PC-9 (cell line): ENCODE measurements at regions not wholly inside any gene's neighbourhood (a gene's known extent, or its start where the extent isn't known, plus 50 kb on each side); places are given as distances from the start of the nearest gene placed in this dataset.
A peak's percentile ranks its signal among the peaks of the same experiment; 100 is the strongest.
"Not testable (repeated sequence)": the region's sequence is repeated elsewhere in the genome, so short reads cannot be mapped to it uniquely, and the experiment has no call there.

Experiments used
- BruUV-seq: library from RNA; stranded (reverse); fragments of 400-500 nt; replicated peaks from 2 replicates; lab custom pipeline; 2021; lab: Mats Ljungman, UMichigan
- CTCF ChIA-PET: fragments of 300-600 bp; sonication (Branson Sonifier 250); formaldehyde crosslinking; loops from one replicate; lab custom pipeline; 2022; ENCODE audit warnings: antibody characterized with exemption; lab: Charles Lee
- POLR2A ChIA-PET: fragments of 300-600 bp; sonication (Branson Sonifier 250); formaldehyde crosslinking; loops from one replicate; lab custom pipeline; 2022; ENCODE audit warnings: antibody characterized with exemption; ENCODE audit not compliant: unreplicated experiment; lab: Charles Lee
- DNase-seq, 2 experiments: peaks; one replicate each; pipeline versions ENCODE4 v3.0.0 to v3.0.0-alpha.2; 2015 to 2022; ENCODE audit warnings: mixed read lengths in 1 of 2
- H2AFZ ChIP-seq: fragments of 200-600 bp; sonication (generic); 2 replicates; pipeline ENCODE4 v1.8.1; 2017; ENCODE audit warnings: antibody characterized with exemption
- H3F3A ChIP-seq: fragments of 200-600 bp; sonication (generic); 2 replicates; pipeline ENCODE4 v1.8.1; 2017; ENCODE audit warnings: antibody characterized with exemption, mild to moderate bottlenecking, low read depth; ENCODE audit not compliant: insufficient read depth
- H3K27ac ChIP-seq: fragments of 200-600 bp; sonication (generic); 2 replicates; pipeline ENCODE4 v1.6.1; 2016; ENCODE audit warnings: mixed run types
- H3K27me3 ChIP-seq: fragments of 200-600 bp; sonication (generic); 2 replicates; pipeline ENCODE4 v1.6.1; 2016; ENCODE audit warnings: low read depth, mixed run types; ENCODE audit not compliant: insufficient read depth
- H3K36me3 ChIP-seq: fragments of 200-600 bp; sonication (generic); 2 replicates; pipeline ENCODE4 v1.6.1; 2016; ENCODE audit warnings: low read depth, mixed run types
- H3K4me1 ChIP-seq: fragments of 200-600 bp; sonication (generic); replicated peaks from 2 replicates; pipeline ENCODE4 v1.6.1; 2016; ENCODE audit warnings: mixed run types; ENCODE audit not compliant: insufficient read depth
- H3K4me2 ChIP-seq: fragments of 200-600 bp; sonication (generic); 2 replicates; pipeline ENCODE4 v1.6.1; 2017; ENCODE audit warnings: mixed run types
- H3K4me3 ChIP-seq: fragments of 200-600 bp; sonication (generic); 2 replicates; pipeline ENCODE4 v1.6.1; 2016; ENCODE audit warnings: mixed run types
- H3K79me2 ChIP-seq: fragments of 200-600 bp; sonication (generic); 2 replicates; pipeline ENCODE4 v1.6.1; 2017; ENCODE audit warnings: low read depth, mixed run types
- H3K9me2 ChIP-seq: fragments of 200-600 bp; sonication (generic); 2 replicates; pipeline ENCODE4 v1.8.1; 2017; ENCODE audit warnings: mild to moderate bottlenecking; ENCODE audit not compliant: insufficient read depth
- H3K9me3 ChIP-seq: fragments of 200-600 bp; sonication (generic); 2 replicates; pipeline ENCODE4 v1.8.1; 2016; ENCODE audit warnings: low read depth; ENCODE audit not compliant: insufficient read depth
- H4K20me1 ChIP-seq: fragments of 200-600 bp; sonication (generic); 2 replicates; pipeline ENCODE4 v1.8.1; 2017; ENCODE audit not compliant: insufficient read depth
- EZH2 ChIP-seq: fragments of 200-600 bp; sonication (generic); IDR thresholded peaks from 2 replicates; pipeline ENCODE4 v1.8.0; 2017; ENCODE audit warnings: antibody characterized with exemption, low read depth
- intact Hi-C: fragments of 100-400 bp; cut with micrococcal nuclease; formaldehyde crosslinking; loops from one replicate; pipeline ENCODE4 v1.10.0; 2022; ENCODE audit not compliant: unreplicated experiment
- TF ChIP-seq, protein P1 (sequence below): fragments of 200-600 bp; sonication (generic); conservative IDR thresholded peaks from 2 replicates; pipeline ENCODE4 v1.6.1; 2017; ENCODE audit warnings: mixed run types, antibody characterized with exemption, mild to moderate bottlenecking, moderate library complexity

GRCh38 chr12:90216020-90216552 is 507.4 kb upstream of the ATP2B1 start:
- no peak overlapping the region for H3K4me3 ChIP-seq
- 0 out of 2 replicates have a peak, but pooled peaks cover 5% of the 10 kb centered on the region for H3K9me2 ChIP-seq
- H3K79me2 ChIP-seq: no peaks in the 10 kb centered on the region
- H4K20me1 ChIP-seq: no peaks in the 10 kb centered on the region
- POLR2A ChIA-PET: no interaction called here
- no peak overlapping the region for H3K27ac ChIP-seq
- H3F3A ChIP-seq: no peaks in the 10 kb centered on the region
- DNase-seq: no peak
- H3K4me1 ChIP-seq: no peaks in the 10 kb centered on the region
- H3K36me3 ChIP-seq: no peaks in the 10 kb centered on the region
- CTCF ChIA-PET: no interaction called here
- no TSS peak for BruUV-seq
- no peaks in the 10 kb centered on the region for H3K9me3 ChIP-seq
- TF ChIP-seq, protein P1, sequence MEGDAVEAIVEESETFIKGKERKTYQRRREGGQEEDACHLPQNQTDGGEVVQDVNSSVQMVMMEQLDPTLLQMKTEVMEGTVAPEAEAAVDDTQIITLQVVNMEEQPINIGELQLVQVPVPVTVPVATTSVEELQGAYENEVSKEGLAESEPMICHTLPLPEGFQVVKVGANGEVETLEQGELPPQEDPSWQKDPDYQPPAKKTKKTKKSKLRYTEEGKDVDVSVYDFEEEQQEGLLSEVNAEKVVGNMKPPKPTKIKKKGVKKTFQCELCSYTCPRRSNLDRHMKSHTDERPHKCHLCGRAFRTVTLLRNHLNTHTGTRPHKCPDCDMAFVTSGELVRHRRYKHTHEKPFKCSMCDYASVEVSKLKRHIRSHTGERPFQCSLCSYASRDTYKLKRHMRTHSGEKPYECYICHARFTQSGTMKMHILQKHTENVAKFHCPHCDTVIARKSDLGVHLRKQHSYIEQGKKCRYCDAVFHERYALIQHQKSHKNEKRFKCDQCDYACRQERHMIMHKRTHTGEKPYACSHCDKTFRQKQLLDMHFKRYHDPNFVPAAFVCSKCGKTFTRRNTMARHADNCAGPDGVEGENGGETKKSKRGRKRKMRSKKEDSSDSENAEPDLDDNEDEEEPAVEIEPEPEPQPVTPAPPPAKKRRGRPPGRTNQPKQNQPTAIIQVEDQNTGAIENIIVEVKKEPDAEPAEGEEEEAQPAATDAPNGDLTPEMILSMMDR: no peak
- TF ChIP-seq EZH2: no peak
- no peak overlapping the region for H3K4me2 ChIP-seq
- intact Hi-C loops: no loop called here
- H3K27me3 ChIP-seq: no peaks in the 10 kb centered on the region
- H2AFZ ChIP-seq: no peak overlapping the region

DNA sequence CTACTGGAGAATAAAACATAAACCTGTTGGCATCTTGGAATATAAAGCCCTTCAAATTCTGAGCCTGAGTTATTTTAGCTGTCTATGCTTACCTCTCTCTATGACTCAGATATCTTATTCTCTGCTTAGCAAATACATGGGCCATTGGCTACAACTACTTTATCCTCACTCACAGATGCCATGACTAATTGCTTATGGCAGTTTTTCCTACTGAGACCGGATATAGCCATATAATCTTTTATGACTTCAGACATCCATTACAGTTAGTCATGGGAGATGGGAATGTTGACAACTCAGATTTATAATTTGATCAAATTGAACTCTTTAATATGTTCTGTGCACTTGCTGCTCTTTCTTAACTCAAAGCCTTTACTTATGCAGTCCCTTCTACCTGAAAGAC is 502.4 kb upstream of the ATP2B1 start:
- no peaks in the 10 kb centered on the region for H3K36me3 ChIP-seq

GRCh38 chr12:90209029-90209428 is 500.4 kb upstream of the ATP2B1 start:
- Histone ChIP-seq H3K27ac (no peak overlapping the region), H3K36me3 (no peaks in the 10 kb centered on the region), H2AFZ (no peak overlapping the region), H3F3A (no peaks in the 10 kb centered on the region), H3K27me3 (no peaks in the 10 kb centered on the region), H3K4me1 (no peaks in the 10 kb centered on the region), H3K9me3 (0 out of 2 replicates have a peak, but pooled peaks cover 5% of the 10 kb centered on the region), H3K79me2 (no peaks in the 10 kb centered on the region), H4K20me1 (no peaks in the 10 kb centered on the region), H3K4me3 (no peak overlapping the region), H3K4me2 (no peak overlapping the region), H3K9me2 (0 out of 2 replicates have a peak, but pooled peaks cover 5% of the 10 kb centered on the region)
- POLR2A ChIA-PET: no interaction called here
- TF ChIP-seq EZH2: no peak
- TF ChIP-seq, protein P1: no peak
- CTCF ChIA-PET: interaction anchor here (0.6 kb wide), 1 partner anchor 293 kb away, joined by 3 read pairs; no protein-coding TSS in a partner anchor
- BruUV-seq: no TSS peak
- intact Hi-C loops: no loop called here
- DNase-seq: no peak

More for the DNA sequence above, 502.4 kb upstream of the ATP2B1 start:
- Histone ChIP-seq H3K79me2 (no peaks in the 10 kb centered on the region), H3K4me3 (no peak overlapping the region), H3K4me2 (no peak overlapping the region), H3F3A (no peaks in the 10 kb centered on the region), H4K20me1 (no peaks in the 10 kb centered on the region), H3K4me1 (no peaks in the 10 kb centered on the region), H3K9me3 (0 out of 2 replicates have a peak, but pooled peaks cover 5% of the 10 kb centered on the region), H3K27ac (no peak overlapping the region), H3K27me3 (no peaks in the 10 kb centered on the region), H2AFZ (0 out of 2 replicates have a peak overlapping the region, but pooled peaks have one; percentile 34), H3K9me2 (0 out of 2 replicates have a peak, but pooled peaks cover 5% of the 10 kb centered on the region)
- CTCF ChIA-PET: no interaction called here
- no peak for TF ChIP-seq EZH2
- TF ChIP-seq, protein P1: no peak
- intact Hi-C loops: no loop called here
- no TSS peak for BruUV-seq
- POLR2A ChIA-PET: no interaction called here
- no peak for DNase-seq

GRCh38 chr12:90208379-90208778 is 499.7 kb upstream of the ATP2B1 start:
- BruUV-seq, CTCF ChIA-PET, H3K27ac ChIP-seq, H3K9me2 ChIP-seq, H3K4me3 ChIP-seq, H3K27me3 ChIP-seq, H3F3A ChIP-seq, DNase-seq, intact Hi-C loops, H4K20me1 ChIP-seq, H3K4me1 ChIP-seq, H3K4me2 ChIP-seq, H3K79me2 ChIP-seq, H2AFZ ChIP-seq, POLR2A ChIA-PET, H3K36me3 ChIP-seq, H3K9me3 ChIP-seq: not testable (repeated sequence)
